GM20000 (cell line): ENCODE measurements at regions not wholly inside any gene's neighbourhood (a gene's known extent, or its start where the extent isn't known, plus 50 kb on each side); places are given as distances from the start of the nearest gene placed in this dataset.

Experiments
- DNase-seq: peaks from one replicate; pipeline ENCODE4 v3.0.0; 2012; ENCODE audit warnings: low spot score
- TF ChIP-seq, protein P1 (sequence below): IDR thresholded peaks from 2 replicates; pipeline ENCODE4 v1.5.1; 2012; ENCODE audit warnings: mild to moderate bottlenecking, control low read depth; ENCODE audit errors: extremely low read depth, missing control alignments

DNA sequence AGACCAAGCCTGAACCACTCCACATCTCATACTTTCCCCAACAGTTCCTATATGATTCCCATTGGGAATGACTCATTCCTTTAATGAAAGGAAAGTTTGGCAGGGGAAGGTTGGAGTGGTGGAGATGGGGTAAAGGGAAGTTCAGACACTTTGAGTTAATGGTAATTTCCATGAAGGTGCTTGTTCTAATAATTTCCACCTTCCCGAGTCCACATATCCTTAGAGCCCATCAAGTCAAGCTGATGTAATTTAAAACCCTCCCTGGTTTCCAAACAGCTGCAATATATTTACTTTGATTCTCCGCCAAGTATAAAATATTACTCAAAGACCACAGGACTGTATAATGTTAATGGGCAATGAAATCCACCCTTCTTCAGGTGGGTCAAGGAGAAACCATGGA lies 95.0 kb upstream of the GALNT15 start:
- TF ChIP-seq, protein P1, sequence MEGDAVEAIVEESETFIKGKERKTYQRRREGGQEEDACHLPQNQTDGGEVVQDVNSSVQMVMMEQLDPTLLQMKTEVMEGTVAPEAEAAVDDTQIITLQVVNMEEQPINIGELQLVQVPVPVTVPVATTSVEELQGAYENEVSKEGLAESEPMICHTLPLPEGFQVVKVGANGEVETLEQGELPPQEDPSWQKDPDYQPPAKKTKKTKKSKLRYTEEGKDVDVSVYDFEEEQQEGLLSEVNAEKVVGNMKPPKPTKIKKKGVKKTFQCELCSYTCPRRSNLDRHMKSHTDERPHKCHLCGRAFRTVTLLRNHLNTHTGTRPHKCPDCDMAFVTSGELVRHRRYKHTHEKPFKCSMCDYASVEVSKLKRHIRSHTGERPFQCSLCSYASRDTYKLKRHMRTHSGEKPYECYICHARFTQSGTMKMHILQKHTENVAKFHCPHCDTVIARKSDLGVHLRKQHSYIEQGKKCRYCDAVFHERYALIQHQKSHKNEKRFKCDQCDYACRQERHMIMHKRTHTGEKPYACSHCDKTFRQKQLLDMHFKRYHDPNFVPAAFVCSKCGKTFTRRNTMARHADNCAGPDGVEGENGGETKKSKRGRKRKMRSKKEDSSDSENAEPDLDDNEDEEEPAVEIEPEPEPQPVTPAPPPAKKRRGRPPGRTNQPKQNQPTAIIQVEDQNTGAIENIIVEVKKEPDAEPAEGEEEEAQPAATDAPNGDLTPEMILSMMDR: no peak
- DNase-seq: no peak

DNA sequence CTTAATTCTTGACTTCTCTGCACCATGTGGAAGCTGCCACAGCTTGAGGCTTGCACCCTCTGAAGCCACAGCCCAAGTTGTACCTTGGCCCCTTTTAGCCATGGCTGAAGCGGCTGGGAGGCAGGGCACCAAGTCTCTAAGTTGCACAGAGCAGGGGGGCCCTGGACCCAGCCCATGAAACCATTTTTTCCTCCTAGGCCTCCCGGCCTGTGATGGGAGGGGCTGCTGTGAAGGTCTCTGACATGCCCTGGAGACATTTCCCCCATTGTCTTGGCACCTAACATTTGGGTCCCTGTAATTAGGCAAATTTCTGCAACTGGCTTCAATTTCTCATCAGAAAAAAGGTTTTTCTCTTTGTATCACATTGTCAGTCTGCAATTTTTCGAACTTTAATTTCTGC lies 92.8 kb upstream of the GALNT15 start:
- TF ChIP-seq, protein P1: no peak
- no peak for DNase-seq

DNA sequence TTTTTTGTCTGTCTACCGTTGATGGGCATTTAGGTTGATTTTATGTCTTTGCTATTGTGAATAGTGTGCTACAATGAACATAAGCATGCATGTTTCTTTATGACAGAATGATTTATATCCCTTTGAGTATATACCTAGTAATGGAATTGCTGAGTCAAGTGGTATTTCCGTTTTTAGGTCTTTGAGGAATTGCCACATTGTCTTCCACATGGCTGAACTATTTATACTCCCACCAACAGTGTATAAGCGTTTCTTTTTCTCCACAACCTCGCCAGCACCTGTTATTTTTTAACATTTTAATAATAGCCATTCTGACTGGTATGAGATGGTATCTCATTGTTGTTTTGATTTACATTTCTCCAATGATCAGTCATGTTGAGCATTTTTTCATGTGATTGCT lies 89.6 kb upstream of the GALNT15 start:
- DNase-seq: no peak
- TF ChIP-seq, protein P1: no peak

DNA sequence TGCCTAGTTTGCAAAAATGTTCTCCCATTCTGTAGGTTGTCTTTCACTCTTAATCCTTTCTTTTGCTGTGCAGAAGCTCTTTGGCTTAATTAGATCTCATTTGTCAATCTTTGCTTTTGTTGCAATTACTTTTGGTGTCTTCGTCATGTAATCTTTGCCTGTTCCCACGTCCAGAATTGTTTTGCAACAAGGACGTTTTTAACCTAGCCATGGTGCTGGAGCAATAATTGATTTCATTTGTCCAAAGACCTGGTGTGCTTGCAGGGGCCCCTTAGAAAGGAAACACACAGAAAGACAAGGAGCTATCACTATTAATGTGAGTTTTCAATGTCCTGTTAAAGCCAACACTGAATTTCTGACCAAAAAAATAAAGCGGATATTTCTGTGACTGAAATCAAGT lies 89.1 kb upstream of the GALNT15 start:
- no peak for DNase-seq
- TF ChIP-seq, protein P1: no peak

DNA sequence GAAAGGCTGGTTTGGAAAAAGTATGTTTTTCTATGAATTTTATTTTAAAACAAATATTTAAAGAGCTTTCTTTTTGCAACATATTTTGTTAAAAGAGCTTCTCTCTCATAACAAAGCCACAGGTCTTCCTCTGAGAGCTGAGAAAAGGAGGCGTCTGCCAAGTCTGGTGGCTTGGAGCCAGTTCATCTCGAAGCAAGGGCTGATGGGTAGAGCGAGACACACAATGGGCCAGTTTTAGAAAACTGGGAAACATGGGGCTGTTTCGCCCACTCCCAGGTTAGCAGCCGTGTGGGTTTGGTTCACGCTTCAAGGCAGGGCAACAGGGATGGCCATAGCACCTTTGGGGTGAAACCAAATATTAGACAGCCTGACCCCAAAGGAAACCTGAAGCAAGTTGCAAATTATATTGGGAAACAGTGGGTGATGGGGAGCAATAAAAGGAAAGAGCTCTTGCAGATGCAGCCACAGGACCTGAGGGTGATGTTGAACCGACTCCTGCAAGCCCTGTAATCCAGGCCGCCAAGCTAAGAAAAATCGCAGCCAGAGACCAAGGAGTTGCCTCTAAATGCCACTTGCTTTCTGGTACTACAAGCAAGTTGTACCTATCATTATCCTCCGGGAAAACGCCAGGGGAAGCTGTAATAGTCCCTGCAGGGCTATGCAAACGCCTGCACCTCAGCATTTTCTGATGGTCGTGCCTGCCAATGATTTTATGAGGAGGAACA lies 88.4 kb upstream of the GALNT15 start:
- DNase-seq: no peak
- TF ChIP-seq, protein P1: no peak

DNA sequence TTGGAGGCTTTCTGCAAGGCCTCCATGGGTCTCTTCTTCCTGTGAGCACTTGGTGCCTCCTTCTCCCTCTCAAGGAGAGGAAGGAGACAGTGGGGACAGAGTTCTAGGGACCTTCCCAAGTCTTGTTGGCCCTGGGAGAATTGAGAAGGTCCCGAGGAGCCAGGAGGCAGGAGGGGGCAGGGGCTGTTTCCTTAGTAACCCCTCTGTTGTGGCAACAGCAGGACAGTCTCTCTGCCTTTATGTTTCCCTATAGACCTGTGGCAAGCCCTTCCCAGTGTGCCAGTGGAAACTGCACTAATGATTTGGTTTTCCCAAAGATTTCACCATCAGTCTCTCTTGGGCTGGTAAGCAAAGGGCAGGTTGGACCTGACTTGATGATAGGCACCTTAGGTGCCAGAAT lies 87.8 kb upstream of the GALNT15 start:
- TF ChIP-seq, protein P1: no peak

DNA sequence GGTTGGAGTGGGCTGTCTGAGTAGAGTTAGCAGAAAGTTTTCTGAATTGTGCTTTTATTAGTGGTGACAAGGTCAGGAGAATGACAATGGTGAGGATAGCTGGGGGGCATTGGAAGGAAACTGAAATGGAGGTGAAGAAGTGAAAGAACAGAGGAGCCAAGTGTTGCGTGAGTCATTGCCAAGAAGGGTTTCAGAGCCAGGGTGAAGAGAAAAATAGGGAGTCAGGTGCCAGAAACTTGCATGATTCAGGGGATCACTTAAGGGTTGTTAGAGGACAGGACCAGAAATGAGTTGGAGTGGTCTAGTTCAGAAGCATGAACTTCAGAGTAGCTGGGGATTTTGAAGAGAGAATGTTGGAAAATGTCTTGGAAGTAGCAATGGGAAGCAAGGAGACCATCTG lies 86.0 kb upstream of the GALNT15 start:
- no peak for DNase-seq
- TF ChIP-seq, protein P1: no peak

More for the DNA sequence above, 87.8 kb upstream of the GALNT15 start:
- DNase-seq: no peak
